GM12872 (cell line): ENCODE measurements at regions not wholly inside any gene's neighbourhood (a gene's known extent, or its start where the extent isn't known, plus 50 kb on each side); places are given as distances from the start of the nearest gene placed in this dataset.

Source experiments
- CTCF ChIP-seq: IDR thresholded peaks from 3 replicates; pipeline ENCODE4 v1.5.1; 2011; ENCODE audit warnings: low read depth, mild to moderate bottlenecking, low read length, moderate library complexity; ENCODE audit not compliant: insufficient read depth

- no peak for TF ChIP-seq CTCF
Measured at GRCh38 chr4:156132196-156132595, 178.5 kb upstream of the CTSO start.

- no peak for TF ChIP-seq CTCF
Measured at GRCh38 chr4:156128616-156129015, 174.9 kb upstream of the CTSO start.

- TF ChIP-seq CTCF, result no peak
Measured at GRCh38 chr4:156118507-156119220, 165.0 kb upstream of the CTSO start.

GRCh38 chr4:156117743-156118142 lies 164.1 kb upstream of the CTSO start:
- TF ChIP-seq CTCF, result no peak

- no peak for TF ChIP-seq CTCF
Measured at GRCh38 chr4:156116991-156117390, 163.3 kb upstream of the CTSO start.

- TF ChIP-seq CTCF, result no peak
Measured at GRCh38 chr4:156113138-156113765, 159.6 kb upstream of the CTSO start.

GRCh38 chr4:156111686-156112085 lies 158.0 kb upstream of the CTSO start:
- no peak for TF ChIP-seq CTCF
